HepG2 (cell line): ENCODE measurements at regions not wholly inside any gene's neighbourhood (a gene's known extent, or its start where the extent isn't known, plus 50 kb on each side); places are given as distances from the start of the nearest gene placed in this dataset.

Experiments
- HOXD1 ChIP-seq: sonication (generic); formaldehyde crosslinking; IDR thresholded peaks from 2 replicates; pipeline ENCODE4 v1.5.0; 2020; ENCODE audit warnings: missing genetic modification reagents
- MTF1 ChIP-seq: sonication (generic); formaldehyde crosslinking; IDR thresholded peaks from 2 replicates; pipeline ENCODE4 v1.5.0; 2020; ENCODE audit warnings: missing genetic modification reagents
- NRL ChIP-seq: sonication (generic); formaldehyde crosslinking; IDR thresholded peaks from 2 replicates; pipeline ENCODE4 v1.5.0; 2020; ENCODE audit warnings: missing genetic modification reagents, mild to moderate bottlenecking, moderate library complexity, borderline replicate concordance
- SOX6 ChIP-seq, 2 experiments: fragments of 450-650 bp in 1 of 2; sonication (generic) in 1 of 2; formaldehyde crosslinking in 1 of 2; IDR thresholded peaks; 2 replicates each; pipeline versions ENCODE4 v1.4.0 to v1.6.1; 2017 to 2020; ENCODE audit warnings: antibody characterized with exemption in 1 of 2, mild to moderate bottlenecking in 1 of 2, missing genetic modification reagents in 1 of 2
- SSRP1 ChIP-seq: IDR thresholded peaks from 2 replicates; pipeline ENCODE4 v1.6.1; 2016; ENCODE audit warnings: control low read depth
- TARDBP ChIP-seq: sonication (generic); formaldehyde crosslinking; IDR thresholded peaks from 2 replicates; pipeline ENCODE4 v1.8.0; 2022; ENCODE audit warnings: mild to moderate bottlenecking, missing genetic modification reagents
- ZNF12 ChIP-seq: sonication (generic); formaldehyde crosslinking; IDR thresholded peaks from 2 replicates; pipeline ENCODE4 v1.5.0; 2020; ENCODE audit warnings: missing genetic modification reagents
- TF ChIP-seq, protein P1 (sequence below): IDR thresholded peaks from 2 replicates; pipeline ENCODE4 v1.6.1; 2016; ENCODE audit warnings: low read depth, missing genetic modification reagents, missing compliant biosample characterization
- TF ChIP-seq, protein P2 (sequence below): sonication (generic); formaldehyde crosslinking; IDR thresholded peaks from 2 replicates; pipeline ENCODE4 v1.4.0; 2020; ENCODE audit warnings: missing genetic modification reagents
- TF ChIP-seq, protein P3 (sequence below), 2 experiments: sonication (generic) in 1 of 2; formaldehyde crosslinking in 1 of 2; IDR thresholded peaks; 2 replicates each; pipeline versions ENCODE4 v1.4.0 to v1.6.1; 2018 to 2020; ENCODE audit warnings: missing genetic modification reagents in 2 of 2, borderline replicate concordance in 1 of 2, low read depth in 1 of 2, mild to moderate bottlenecking in 1 of 2, missing biosample characterization in 1 of 2
- TF ChIP-seq, protein P4 (sequence below): conservative IDR thresholded peaks from 2 replicates; pipeline ENCODE4 v1.6.1; 2018; ENCODE audit warnings: missing genetic modification reagents

DNA sequence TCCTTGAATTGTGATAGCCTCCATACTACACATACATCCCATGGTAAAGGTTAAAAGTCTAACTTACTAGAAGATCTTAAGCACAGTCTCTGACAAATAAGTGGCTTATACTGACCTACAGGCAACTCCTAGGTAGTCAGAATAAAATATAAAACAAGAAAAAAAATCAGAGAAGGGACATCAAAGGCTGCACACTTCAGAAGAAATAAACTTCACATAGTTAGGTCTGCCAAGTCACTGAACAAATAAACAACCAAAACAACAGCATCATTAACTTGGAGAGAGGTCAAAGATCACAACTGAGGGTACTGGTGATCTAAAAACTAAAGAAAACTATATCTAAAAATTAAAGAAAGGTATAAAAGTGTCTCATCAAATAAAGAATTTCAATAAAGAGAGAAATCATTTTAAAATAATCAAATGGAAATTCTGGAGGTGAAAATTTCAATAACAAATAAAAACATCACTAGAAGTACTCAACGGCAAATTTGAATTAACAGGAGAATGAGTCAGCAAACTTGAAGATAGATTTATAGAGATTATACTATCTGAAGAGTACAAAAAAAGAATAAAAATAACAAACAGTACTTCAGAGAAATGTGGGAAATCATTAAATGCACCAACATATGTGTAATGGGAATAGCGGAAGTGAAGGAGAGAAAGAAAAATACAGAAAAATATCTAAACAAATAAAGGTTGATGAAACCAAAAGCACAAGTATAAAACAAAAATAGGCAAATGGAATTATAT lies 88.0 kb upstream of the UST start (continued):
- TF ChIP-seq, protein P1, sequence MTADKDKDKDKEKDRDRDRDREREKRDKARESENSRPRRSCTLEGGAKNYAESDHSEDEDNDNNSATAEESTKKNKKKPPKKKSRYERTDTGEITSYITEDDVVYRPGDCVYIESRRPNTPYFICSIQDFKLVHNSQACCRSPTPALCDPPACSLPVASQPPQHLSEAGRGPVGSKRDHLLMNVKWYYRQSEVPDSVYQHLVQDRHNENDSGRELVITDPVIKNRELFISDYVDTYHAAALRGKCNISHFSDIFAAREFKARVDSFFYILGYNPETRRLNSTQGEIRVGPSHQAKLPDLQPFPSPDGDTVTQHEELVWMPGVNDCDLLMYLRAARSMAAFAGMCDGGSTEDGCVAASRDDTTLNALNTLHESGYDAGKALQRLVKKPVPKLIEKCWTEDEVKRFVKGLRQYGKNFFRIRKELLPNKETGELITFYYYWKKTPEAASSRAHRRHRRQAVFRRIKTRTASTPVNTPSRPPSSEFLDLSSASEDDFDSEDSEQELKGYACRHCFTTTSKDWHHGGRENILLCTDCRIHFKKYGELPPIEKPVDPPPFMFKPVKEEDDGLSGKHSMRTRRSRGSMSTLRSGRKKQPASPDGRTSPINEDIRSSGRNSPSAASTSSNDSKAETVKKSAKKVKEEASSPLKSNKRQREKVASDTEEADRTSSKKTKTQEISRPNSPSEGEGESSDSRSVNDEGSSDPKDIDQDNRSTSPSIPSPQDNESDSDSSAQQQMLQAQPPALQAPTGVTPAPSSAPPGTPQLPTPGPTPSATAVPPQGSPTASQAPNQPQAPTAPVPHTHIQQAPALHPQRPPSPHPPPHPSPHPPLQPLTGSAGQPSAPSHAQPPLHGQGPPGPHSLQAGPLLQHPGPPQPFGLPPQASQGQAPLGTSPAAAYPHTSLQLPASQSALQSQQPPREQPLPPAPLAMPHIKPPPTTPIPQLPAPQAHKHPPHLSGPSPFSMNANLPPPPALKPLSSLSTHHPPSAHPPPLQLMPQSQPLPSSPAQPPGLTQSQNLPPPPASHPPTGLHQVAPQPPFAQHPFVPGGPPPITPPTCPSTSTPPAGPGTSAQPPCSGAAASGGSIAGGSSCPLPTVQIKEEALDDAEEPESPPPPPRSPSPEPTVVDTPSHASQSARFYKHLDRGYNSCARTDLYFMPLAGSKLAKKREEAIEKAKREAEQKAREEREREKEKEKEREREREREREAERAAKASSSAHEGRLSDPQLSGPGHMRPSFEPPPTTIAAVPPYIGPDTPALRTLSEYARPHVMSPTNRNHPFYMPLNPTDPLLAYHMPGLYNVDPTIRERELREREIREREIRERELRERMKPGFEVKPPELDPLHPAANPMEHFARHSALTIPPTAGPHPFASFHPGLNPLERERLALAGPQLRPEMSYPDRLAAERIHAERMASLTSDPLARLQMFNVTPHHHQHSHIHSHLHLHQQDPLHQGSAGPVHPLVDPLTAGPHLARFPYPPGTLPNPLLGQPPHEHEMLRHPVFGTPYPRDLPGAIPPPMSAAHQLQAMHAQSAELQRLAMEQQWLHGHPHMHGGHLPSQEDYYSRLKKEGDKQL (CRISPR knock-in tag), result no peak
- TF ChIP-seq HOXD1, result no peak
- TF ChIP-seq, protein P2, sequence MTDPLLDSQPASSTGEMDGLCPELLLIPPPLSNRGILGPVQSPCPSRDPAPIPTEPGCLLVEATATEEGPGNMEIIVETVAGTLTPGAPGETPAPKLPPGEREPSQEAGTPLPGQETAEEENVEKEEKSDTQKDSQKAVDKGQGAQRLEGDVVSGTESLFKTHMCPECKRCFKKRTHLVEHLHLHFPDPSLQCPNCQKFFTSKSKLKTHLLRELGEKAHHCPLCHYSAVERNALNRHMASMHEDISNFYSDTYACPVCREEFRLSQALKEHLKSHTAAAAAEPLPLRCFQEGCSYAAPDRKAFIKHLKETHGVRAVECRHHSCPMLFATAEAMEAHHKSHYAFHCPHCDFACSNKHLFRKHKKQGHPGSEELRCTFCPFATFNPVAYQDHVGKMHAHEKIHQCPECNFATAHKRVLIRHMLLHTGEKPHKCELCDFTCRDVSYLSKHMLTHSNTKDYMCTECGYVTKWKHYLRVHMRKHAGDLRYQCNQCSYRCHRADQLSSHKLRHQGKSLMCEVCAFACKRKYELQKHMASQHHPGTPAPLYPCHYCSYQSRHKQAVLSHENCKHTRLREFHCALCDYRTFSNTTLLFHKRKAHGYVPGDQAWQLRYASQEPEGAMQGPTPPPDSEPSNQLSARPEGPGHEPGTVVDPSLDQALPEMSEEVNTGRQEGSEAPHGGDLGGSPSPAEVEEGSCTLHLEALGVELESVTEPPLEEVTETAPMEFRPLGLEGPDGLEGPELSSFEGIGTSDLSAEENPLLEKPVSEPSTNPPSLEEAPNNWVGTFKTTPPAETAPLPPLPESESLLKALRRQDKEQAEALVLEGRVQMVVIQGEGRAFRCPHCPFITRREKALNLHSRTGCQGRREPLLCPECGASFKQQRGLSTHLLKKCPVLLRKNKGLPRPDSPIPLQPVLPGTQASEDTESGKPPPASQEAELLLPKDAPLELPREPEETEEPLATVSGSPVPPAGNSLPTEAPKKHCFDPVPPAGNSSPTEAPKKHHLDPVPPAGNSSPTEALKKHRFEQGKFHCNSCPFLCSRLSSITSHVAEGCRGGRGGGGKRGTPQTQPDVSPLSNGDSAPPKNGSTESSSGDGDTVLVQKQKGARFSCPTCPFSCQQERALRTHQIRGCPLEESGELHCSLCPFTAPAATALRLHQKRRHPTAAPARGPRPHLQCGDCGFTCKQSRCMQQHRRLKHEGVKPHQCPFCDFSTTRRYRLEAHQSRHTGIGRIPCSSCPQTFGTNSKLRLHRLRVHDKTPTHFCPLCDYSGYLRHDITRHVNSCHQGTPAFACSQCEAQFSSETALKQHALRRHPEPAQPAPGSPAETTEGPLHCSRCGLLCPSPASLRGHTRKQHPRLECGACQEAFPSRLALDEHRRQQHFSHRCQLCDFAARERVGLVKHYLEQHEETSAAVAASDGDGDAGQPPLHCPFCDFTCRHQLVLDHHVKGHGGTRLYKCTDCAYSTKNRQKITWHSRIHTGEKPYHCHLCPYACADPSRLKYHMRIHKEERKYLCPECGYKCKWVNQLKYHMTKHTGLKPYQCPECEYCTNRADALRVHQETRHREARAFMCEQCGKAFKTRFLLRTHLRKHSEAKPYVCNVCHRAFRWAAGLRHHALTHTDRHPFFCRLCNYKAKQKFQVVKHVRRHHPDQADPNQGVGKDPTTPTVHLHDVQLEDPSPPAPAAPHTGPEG (CRISPR knock-in tag), result no peak
- TF ChIP-seq MTF1 (CRISPR knock-in tag), result no peak
- TF ChIP-seq, protein P3, sequence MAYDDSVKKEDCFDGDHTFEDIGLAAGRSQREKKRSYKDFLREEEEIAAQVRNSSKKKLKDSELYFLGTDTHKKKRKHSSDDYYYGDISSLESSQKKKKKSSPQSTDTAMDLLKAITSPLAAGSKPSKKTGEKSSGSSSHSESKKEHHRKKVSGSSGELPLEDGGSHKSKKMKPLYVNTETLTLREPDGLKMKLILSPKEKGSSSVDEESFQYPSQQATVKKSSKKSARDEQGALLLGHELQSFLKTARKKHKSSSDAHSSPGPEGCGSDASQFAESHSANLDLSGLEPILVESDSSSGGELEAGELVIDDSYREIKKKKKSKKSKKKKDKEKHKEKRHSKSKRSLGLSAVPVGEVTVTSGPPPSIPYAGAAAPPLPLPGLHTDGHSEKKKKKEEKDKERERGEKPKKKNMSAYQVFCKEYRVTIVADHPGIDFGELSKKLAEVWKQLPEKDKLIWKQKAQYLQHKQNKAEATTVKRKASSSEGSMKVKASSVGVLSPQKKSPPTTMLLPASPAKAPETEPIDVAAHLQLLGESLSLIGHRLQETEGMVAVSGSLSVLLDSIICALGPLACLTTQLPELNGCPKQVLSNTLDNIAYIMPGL (CRISPR knock-in tag; IDR thresholded peaks at IDR 0.05; ENCODE audit: borderline replicate concordance in 1 of 2, low read depth in 1 of 2), result no peak
- TF ChIP-seq, protein P4, sequence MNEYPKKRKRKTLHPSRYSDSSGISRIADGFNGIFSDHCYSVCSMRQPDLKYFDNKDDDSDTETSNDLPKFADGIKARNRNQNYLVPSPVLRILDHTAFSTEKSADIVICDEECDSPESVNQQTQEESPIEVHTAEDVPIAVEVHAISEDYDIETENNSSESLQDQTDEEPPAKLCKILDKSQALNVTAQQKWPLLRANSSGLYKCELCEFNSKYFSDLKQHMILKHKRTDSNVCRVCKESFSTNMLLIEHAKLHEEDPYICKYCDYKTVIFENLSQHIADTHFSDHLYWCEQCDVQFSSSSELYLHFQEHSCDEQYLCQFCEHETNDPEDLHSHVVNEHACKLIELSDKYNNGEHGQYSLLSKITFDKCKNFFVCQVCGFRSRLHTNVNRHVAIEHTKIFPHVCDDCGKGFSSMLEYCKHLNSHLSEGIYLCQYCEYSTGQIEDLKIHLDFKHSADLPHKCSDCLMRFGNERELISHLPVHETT (CRISPR knock-in tag), result no peak
- TF ChIP-seq ZNF12 (CRISPR knock-in tag), result no peak
- no peak for TF ChIP-seq SOX6 (IDR thresholded peaks at IDR 0.05)
- TF ChIP-seq SOX6 (CRISPR knock-in tag; IDR thresholded peaks at IDR 0.05), result no peak
- TF ChIP-seq SSRP1 (CRISPR knock-in tag), result no peak
- no peak for TF ChIP-seq TARDBP
- no peak for TF ChIP-seq NRL
